ENCODE measurements at regions not wholly inside any gene's neighbourhood (a gene's known extent, or its start where the extent isn't known, plus 50 kb on each side); places are given as distances from the start of the nearest gene placed in this dataset.

GRCh38 chr14:22012452-22012851 lies 338.8 kb upstream of the OR4E1 start:
- TF ChIP-seq CTCF (IDR thresholded peaks at IDR 0.05): no peak
- no peak for TF ChIP-seq POLR2A (IDR thresholded peaks at IDR 0.05)
- no peak for TF ChIP-seq POLR2AphosphoS5 (IDR thresholded peaks at IDR 0.05)
